Fibroblast of lung (primary cell): ENCODE measurements at regions not wholly inside any gene's neighbourhood (a gene's known extent, or its start where the extent isn't known, plus 50 kb on each side); places are given as distances from the start of the nearest gene placed in this dataset.

ENCODE experiments used
- EZH2 ChIP-seq: IDR thresholded peaks from 2 replicates; pipeline ENCODE4 v1.5.1; 2012; ENCODE audit warnings: low read length, control low read depth, mild to moderate bottlenecking; ENCODE audit errors: missing control alignments
- TF ChIP-seq, protein P1 (sequence below), 2 donors: IDR thresholded peaks in 1 of 2; conservative IDR thresholded peaks in 1 of 2; 1 replicate in 1 of 2; 2 replicates in 1 of 2; pipeline ENCODE4 v1.5.1; 2011 to 2012; ENCODE audit warnings: low read length in 2 of 2, control low read depth in 1 of 2, inconsistent platforms in 1 of 2, low read depth in 1 of 2, mild to moderate bottlenecking in 1 of 2

DNA sequence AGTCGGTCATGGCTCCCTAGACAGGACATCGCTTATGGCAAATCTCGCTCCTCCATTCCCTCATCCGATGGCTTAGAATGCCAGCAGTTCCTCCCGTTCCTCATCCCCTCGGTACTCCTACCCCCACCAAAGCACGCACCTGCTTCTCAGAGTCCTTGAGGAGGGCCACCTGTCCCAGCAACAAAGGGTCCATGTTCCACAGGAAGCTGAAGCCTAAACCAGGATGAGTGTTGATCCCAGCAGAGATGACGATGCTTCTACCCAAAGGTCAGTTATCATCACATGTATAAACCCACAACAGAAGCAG lies 111.2 kb downstream of the THBS2 start:
- TF ChIP-seq, protein P1, sequence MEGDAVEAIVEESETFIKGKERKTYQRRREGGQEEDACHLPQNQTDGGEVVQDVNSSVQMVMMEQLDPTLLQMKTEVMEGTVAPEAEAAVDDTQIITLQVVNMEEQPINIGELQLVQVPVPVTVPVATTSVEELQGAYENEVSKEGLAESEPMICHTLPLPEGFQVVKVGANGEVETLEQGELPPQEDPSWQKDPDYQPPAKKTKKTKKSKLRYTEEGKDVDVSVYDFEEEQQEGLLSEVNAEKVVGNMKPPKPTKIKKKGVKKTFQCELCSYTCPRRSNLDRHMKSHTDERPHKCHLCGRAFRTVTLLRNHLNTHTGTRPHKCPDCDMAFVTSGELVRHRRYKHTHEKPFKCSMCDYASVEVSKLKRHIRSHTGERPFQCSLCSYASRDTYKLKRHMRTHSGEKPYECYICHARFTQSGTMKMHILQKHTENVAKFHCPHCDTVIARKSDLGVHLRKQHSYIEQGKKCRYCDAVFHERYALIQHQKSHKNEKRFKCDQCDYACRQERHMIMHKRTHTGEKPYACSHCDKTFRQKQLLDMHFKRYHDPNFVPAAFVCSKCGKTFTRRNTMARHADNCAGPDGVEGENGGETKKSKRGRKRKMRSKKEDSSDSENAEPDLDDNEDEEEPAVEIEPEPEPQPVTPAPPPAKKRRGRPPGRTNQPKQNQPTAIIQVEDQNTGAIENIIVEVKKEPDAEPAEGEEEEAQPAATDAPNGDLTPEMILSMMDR (conservative IDR thresholded peaks at IDR 0.05 in 1 of 2, IDR thresholded peaks at IDR 0.05 in 1 of 2; ENCODE audit: low read depth in 1 of 2, low read length in 2 of 2) = no peak
- TF ChIP-seq EZH2 = no peak
